Tibial artery (tissue), 4 donors: ENCODE measurements at regions not wholly inside any gene's neighbourhood (a gene's known extent, or its start where the extent isn't known, plus 50 kb on each side); places are given as distances from the start of the nearest gene placed in this dataset.

Source experiments
- DNase-seq, 2 donors: peaks; one replicate each; pipeline ENCODE4 v3.0.0-alpha.2; 2019
- H3K27ac ChIP-seq, 2 donors: fragments of 200-600 bp; sonication (generic) in 1 of 2; 1 replicate in 1 of 2; 2 replicates in 1 of 2; pipeline ENCODE4 v1.5.1; 2018 to 2019; ENCODE audit warnings: mild to moderate bottlenecking in 1 of 2
- H3K27me3 ChIP-seq, 2 donors: fragments of 200-600 bp; sonication (generic) in 1 of 2; one replicate each; pipeline versions ENCODE4 v1.5.1 to v1.6.0; 2016 to 2019
- H3K36me3 ChIP-seq, 3 donors: fragments of 200-600 bp; sonication (generic) in 2 of 3; one replicate each; pipeline ENCODE4 v1.5.1; 2016 to 2019; ENCODE audit warnings: mild to moderate bottlenecking in 2 of 3
- H3K4me1 ChIP-seq, 4 donors: fragments of 200-600 bp; sonication (generic) in 2 of 4; 1 replicate in 3 of 4; 2 replicates in 1 of 4; pipeline ENCODE4 v1.5.1; 2016 to 2019
- H3K4me3 ChIP-seq, 2 donors: fragments of 200-600 bp; sonication (generic) in 1 of 2; 1 replicate in 1 of 2; 2 replicates in 1 of 2; pipeline ENCODE4 v1.5.1; 2018 to 2019; ENCODE audit warnings: mild to moderate bottlenecking in 2 of 2
- H3K9me3 ChIP-seq, 3 donors: fragments of 200-600 bp; sonication (generic) in 1 of 3; one replicate each; pipeline ENCODE4 v1.5.1; 2016 to 2019
- intact Hi-C: fragments of 100-400 bp; cut with DNase I; formaldehyde crosslinking; loops from one replicate; pipeline ENCODE4 v1.15.0; 2023; ENCODE audit warnings: low total_unique reads
- TF ChIP-seq, protein P1 (sequence below), 2 experiments: fragments of 200-600 bp in 1 of 2; fragments of 450-650 bp in 1 of 2; IDR thresholded peaks; one replicate each; pipeline ENCODE4 v1.5.1; 2017 to 2019; ENCODE audit warnings: antibody characterized with exemption in 2 of 2, mild to moderate bottlenecking in 1 of 2, moderate library complexity in 1 of 2

DNA sequence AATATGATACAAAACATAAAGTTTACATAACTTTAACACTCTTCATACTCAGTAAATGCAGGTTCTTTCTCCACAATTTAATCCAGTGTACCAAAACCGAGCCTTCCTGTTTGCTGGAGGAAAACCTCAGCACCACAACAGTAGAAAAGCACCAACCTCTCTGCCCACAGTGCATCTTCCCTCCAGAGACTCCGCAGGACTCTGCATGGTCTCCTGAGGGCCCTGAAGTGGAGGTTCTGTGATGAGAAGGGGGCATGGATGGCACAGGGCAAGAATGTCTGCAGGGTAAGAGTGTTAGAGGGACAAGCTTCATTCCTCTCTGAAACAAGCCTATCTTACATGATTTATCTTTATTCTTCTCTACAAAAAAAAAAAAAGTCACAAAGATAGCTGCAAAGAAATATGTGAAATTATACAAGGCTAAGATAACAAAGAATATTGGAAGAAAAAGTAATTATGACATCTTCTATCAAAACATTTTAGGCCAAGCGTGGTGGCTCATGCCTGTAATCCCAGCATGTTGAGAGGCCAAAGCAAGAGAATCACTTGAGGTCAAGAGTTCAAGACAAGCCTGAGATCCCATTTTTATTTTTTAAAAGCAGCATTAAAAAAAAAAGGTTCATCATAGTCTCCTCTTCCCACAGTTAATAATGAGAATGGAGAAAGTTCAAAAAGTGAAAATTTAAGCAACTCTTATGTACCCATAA lies 102.0 kb downstream of the VPREB1 start:
- H3K36me3 ChIP-seq: no peaks in the 10 kb centered on the region
- no peak overlapping the region for H3K27ac ChIP-seq
- DNase-seq: no peak
- H3K4me1 ChIP-seq: no peaks in the 10 kb centered on the region
- no peaks in the 10 kb centered on the region for H3K9me3 ChIP-seq
- TF ChIP-seq, protein P1, sequence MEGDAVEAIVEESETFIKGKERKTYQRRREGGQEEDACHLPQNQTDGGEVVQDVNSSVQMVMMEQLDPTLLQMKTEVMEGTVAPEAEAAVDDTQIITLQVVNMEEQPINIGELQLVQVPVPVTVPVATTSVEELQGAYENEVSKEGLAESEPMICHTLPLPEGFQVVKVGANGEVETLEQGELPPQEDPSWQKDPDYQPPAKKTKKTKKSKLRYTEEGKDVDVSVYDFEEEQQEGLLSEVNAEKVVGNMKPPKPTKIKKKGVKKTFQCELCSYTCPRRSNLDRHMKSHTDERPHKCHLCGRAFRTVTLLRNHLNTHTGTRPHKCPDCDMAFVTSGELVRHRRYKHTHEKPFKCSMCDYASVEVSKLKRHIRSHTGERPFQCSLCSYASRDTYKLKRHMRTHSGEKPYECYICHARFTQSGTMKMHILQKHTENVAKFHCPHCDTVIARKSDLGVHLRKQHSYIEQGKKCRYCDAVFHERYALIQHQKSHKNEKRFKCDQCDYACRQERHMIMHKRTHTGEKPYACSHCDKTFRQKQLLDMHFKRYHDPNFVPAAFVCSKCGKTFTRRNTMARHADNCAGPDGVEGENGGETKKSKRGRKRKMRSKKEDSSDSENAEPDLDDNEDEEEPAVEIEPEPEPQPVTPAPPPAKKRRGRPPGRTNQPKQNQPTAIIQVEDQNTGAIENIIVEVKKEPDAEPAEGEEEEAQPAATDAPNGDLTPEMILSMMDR (IDR thresholded peaks at IDR 0.05): no peak
- intact Hi-C loops: no loop called here
- no peak overlapping the region for H3K4me3 ChIP-seq
- peaks cover 0 to 31% of the 10 kb centered on the region in 2 donors for H3K27me3 ChIP-seq

DNA sequence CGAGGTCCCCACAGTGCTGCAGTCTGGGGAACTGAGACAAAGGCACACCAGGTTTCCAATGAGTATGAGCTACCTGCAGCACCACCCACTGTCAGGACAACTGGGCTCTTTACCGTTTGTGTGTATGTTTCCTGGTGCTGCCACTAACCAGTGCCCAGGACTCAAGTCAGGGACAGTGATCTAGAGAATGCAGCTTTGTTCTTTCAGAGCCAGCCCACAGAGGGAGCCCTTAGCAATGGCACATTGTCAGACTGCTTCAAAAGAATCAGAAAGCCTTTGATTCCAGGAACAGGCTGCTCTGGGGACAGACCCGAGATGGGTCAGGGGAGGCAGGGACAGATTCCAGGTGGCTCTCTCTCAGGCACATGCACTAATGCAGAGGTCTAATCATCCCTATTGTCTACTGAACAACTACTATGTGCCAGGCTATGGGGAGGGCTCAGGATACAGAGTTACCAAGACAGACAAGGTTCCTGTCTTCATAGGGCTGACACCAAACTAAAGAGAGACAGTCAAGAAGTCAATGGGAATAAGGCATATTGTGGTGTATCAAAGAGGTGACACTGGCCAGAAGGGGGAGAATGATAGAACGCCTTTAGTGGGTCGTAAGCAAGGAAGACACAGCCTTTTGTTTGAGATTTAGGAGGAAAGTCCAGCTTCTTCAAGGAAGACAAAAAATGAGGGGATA lies 103.7 kb downstream of the VPREB1 start:
- H3K27me3 ChIP-seq: peaks cover 0 to 22% of the 10 kb centered on the region in 2 donors
- H3K27ac ChIP-seq: no peak overlapping the region
- DNase-seq: no peak
- no peaks in the 10 kb centered on the region for H3K9me3 ChIP-seq
- no peaks in the 10 kb centered on the region for H3K4me1 ChIP-seq
- intact Hi-C loops: no loop called here
- H3K4me3 ChIP-seq: no peak overlapping the region
- no peaks in the 10 kb centered on the region for H3K36me3 ChIP-seq
- TF ChIP-seq, protein P1 (IDR thresholded peaks at IDR 0.05): no peak

DNA sequence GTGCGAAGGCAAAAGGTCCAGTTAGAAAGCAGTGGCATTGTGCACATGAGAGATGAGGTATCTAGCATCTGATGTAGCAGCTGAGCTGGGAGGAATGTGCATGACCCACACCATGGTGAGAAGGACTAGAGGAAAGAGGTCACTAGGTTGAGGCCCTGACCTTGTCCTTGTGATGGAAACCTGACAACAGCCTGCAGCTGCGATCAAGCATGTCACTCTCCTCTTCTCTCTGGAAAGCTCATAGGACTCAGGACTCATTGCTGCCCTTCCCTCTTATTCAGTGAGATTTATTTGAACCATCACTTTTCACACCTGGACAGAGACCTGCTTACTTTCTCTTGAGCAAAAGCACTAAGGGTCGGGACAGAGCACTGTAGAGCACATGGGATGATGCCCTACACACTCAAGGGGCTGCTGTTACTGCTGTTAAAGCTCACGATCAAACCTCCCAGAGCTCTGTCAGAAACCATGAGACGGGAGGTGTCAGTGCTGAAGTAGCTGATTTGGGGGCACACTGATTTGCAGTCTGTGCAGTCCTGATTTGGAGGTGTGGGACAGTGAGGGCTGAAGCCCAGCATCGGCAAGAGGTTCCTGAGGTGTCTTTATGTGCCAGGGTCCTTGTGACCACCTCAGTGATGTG lies 104.3 kb downstream of the VPREB1 start:
- Histone ChIP-seq H3K9me3 (no peaks in the 10 kb centered on the region), H3K4me1 (no peaks in the 10 kb centered on the region), H3K36me3 (no peaks in the 10 kb centered on the region), H3K4me3 (no peak overlapping the region), H3K27me3 (peaks cover 0 to 18% of the 10 kb centered on the region in 2 donors), H3K27ac (no peak overlapping the region)
- TF ChIP-seq, protein P1 (IDR thresholded peaks at IDR 0.05): no peak
- no peak for DNase-seq
- intact Hi-C loops: no loop called here

DNA sequence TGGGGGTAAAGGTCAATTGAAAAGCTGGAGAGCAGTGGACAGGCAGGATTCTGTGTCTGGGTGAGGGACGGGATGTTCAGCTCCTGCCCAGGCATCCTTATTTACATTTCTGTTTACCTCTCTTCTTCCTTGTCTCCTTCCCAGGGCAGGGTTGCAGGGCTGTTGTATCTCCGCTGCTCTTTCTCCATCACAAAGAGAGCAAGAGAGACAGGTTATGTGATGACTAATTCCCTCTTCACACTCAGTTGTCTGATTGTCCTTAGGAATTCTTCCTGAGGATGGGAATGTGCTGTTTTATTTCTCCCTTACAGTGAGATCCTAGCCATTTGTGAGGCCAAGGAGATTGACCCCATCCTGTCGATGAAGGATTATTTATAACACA lies 104.9 kb downstream of the VPREB1 start:
- intact Hi-C loops: no loop called here
- no peak overlapping the region for H3K27ac ChIP-seq
- no peaks in the 10 kb centered on the region for H3K36me3 ChIP-seq
- no peaks in the 10 kb centered on the region for H3K9me3 ChIP-seq
- DNase-seq: no peak
- H3K27me3 ChIP-seq: peaks cover 0 to 18% of the 10 kb centered on the region in 2 donors
- no peaks in the 10 kb centered on the region for H3K4me1 ChIP-seq
- TF ChIP-seq, protein P1 (IDR thresholded peaks at IDR 0.05): no peak
- no peak overlapping the region for H3K4me3 ChIP-seq

DNA sequence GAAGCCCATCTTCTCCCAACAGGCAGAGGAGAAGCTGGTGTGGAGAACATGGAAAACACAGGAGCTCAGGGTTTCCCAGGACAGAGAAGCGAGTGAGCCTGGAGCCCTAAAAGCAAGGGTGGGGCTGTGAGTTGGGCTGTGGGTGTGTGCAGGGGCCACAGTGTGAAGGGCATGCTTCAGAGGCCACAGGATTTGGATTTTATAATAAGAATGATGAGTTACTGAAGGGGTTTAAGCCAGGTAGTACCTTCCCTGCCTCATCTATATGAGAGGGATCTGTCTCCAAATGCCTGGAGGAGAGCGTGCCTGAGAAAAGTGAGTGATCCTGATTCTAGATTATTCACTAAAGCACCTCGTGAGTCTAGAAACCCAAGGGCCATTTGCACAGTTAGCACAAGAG lies 106.8 kb downstream of the VPREB1 start:
- intact Hi-C loops: no loop called here
- TF ChIP-seq, protein P1 (IDR thresholded peaks at IDR 0.05): no peak
- no peak overlapping the region for H3K4me3 ChIP-seq
- DNase-seq: no peak
- no peaks in the 10 kb centered on the region for H3K9me3 ChIP-seq
- peaks cover 0 to 21% of the 10 kb centered on the region in 2 donors for H3K27me3 ChIP-seq
- no peaks in the 10 kb centered on the region for H3K4me1 ChIP-seq
- H3K36me3 ChIP-seq: no peaks in the 10 kb centered on the region
- H3K27ac ChIP-seq: no peak overlapping the region
